ENCODE measurements at regions not wholly inside any gene's neighbourhood (a gene's known extent, or its start where the extent isn't known, plus 50 kb on each side); places are given as distances from the start of the nearest gene placed in this dataset.

GRCh38 chr6:102641426-102641825, 1247.9 kb downstream of the GRIK2 start:
- DNase-seq, result no peak
- no peak overlapping the region for H3K27ac ChIP-seq
- 61 to 65% (median 62%) methylated on average over 2 of the region's 2 CpGs for WGBS, 5 donors
- H3K36me3 ChIP-seq, result no peaks in the 10 kb centered on the region
- H3K4me3 ChIP-seq, result no peak overlapping the region
- no peaks in the 10 kb centered on the region for H3K4me1 ChIP-seq
- TF ChIP-seq POLR2A (IDR thresholded peaks at IDR 0.05) (no peak), POLR2AphosphoS5 (IDR thresholded peaks at IDR 0.05) (no peak), EP300 (IDR thresholded peaks at IDR 0.05) (no peak)
- TF ChIP-seq, protein P1, sequence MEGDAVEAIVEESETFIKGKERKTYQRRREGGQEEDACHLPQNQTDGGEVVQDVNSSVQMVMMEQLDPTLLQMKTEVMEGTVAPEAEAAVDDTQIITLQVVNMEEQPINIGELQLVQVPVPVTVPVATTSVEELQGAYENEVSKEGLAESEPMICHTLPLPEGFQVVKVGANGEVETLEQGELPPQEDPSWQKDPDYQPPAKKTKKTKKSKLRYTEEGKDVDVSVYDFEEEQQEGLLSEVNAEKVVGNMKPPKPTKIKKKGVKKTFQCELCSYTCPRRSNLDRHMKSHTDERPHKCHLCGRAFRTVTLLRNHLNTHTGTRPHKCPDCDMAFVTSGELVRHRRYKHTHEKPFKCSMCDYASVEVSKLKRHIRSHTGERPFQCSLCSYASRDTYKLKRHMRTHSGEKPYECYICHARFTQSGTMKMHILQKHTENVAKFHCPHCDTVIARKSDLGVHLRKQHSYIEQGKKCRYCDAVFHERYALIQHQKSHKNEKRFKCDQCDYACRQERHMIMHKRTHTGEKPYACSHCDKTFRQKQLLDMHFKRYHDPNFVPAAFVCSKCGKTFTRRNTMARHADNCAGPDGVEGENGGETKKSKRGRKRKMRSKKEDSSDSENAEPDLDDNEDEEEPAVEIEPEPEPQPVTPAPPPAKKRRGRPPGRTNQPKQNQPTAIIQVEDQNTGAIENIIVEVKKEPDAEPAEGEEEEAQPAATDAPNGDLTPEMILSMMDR (IDR thresholded peaks at IDR 0.05), result no peak
- peaks cover 0 to 5% (median 0%) of the 10 kb centered on the region in 4 donors for H3K9me3 ChIP-seq
- intact Hi-C loops (cut with DNase I; ENCODE audit: low total_unique reads), result no loop called here
- H3K27me3 ChIP-seq, result no peaks in the 10 kb centered on the region

DNA sequence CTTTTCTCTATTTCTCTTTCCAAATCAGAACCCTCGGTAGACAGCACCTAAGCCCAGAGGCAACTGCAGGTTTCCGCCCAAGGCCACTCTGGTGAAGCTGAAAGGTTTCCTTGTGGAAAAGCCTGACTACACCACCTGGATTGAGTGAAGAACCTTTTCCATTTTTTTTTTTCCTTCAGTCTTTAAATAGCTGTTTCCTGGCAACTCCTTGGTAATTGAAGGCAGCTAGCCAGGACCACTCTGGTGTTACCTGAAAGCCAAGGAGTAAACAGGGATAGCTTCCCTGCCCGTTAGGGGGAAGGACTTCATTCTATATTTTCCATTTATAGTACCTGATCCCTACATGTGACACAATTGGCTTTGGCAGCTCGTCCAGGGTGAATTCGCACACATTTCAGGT, 1238.4 kb downstream of the GRIK2 start:
- H3K27ac ChIP-seq, result no peak overlapping the region
- whole genome bisulfite sequencing, 5 donors, result 79 to 87% (median 83%) methylated on average over 5 of the region's 5 CpGs
- no peaks in the 10 kb centered on the region for H3K27me3 ChIP-seq
- DNase-seq, result no peak
- no peaks in the 10 kb centered on the region for H3K36me3 ChIP-seq
- H3K4me3 ChIP-seq, result no peak overlapping the region
- TF ChIP-seq POLR2A (IDR thresholded peaks at IDR 0.05), result no peak
- TF ChIP-seq, protein P1 (IDR thresholded peaks at IDR 0.05), result no peak
- no peak for TF ChIP-seq EP300 (IDR thresholded peaks at IDR 0.05)
- no peak for TF ChIP-seq POLR2AphosphoS5 (IDR thresholded peaks at IDR 0.05)
- intact Hi-C loops (cut with DNase I; ENCODE audit: low total_unique reads), result no loop called here
- H3K4me1 ChIP-seq, result no peaks in the 10 kb centered on the region
- peaks cover 0 to 3% (median 0%) of the 10 kb centered on the region in 4 donors for H3K9me3 ChIP-seq

GRCh38 chr6:102623201-102623600, 1229.7 kb downstream of the GRIK2 start:
- no peak for TF ChIP-seq POLR2A (IDR thresholded peaks at IDR 0.05)
- no peak for TF ChIP-seq POLR2AphosphoS5 (IDR thresholded peaks at IDR 0.05)
- no peak for TF ChIP-seq EP300 (IDR thresholded peaks at IDR 0.05)
- TF ChIP-seq, protein P1 (IDR thresholded peaks at IDR 0.05), result no peak
- Histone ChIP-seq H3K4me3 (no peak overlapping the region), H3K9me3 (no peaks in the 10 kb centered on the region), H3K27me3 (no peaks in the 10 kb centered on the region), H3K27ac (no peak overlapping the region), H3K36me3 (no peaks in the 10 kb centered on the region), H3K4me1 (no peaks in the 10 kb centered on the region)
- intact Hi-C loops (cut with DNase I; ENCODE audit: low total_unique reads), result no loop called here
- no peak for DNase-seq

DNA sequence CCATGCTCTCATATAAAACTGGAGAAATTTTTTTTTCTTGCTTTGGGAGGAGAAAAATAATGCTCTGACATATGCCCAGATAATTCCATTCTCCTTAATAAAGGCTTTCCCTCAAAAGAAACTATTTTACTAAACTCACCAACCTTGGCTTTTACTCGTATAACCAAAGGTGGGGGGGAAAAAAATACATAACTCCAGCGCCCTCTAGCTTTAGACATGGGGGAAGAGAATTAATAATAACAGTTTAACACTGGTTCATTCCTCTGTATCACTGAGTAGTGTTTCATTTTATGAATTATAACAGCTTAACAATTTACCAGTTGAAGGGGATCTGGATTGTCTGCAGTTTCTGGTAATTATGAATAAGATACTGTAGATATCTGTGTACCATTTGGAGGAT, 1226.1 kb downstream of the GRIK2 start:
- DNase-seq, result peak in 1 of 2 donors; percentile 5
- H3K27ac ChIP-seq, result no peak overlapping the region
- 0 to 8% (median 0%) methylated on average over 2 of the region's 2 CpGs for WGBS, 5 donors
- TF ChIP-seq EP300 (IDR thresholded peaks at IDR 0.05), result no peak
- no peak for TF ChIP-seq POLR2AphosphoS5 (IDR thresholded peaks at IDR 0.05)
- TF ChIP-seq, protein P1 (IDR thresholded peaks at IDR 0.05), result no peak
- TF ChIP-seq POLR2A (IDR thresholded peaks at IDR 0.05), result no peak
- intact Hi-C loops (cut with DNase I; ENCODE audit: low total_unique reads), result no loop called here
- no peak overlapping the region for H3K4me3 ChIP-seq
- no peaks in the 10 kb centered on the region for H3K27me3 ChIP-seq
- no peaks in the 10 kb centered on the region for H3K36me3 ChIP-seq
- H3K9me3 ChIP-seq, result no peaks in the 10 kb centered on the region
- H3K4me1 ChIP-seq, result no peaks in the 10 kb centered on the region
